HFFc6 (cell line): ENCODE measurements at regions not wholly inside any gene's neighbourhood (a gene's known extent, or its start where the extent isn't known, plus 50 kb on each side); places are given as distances from the start of the nearest gene placed in this dataset.

Experiments
- DNase-seq: peaks from one replicate; pipeline ENCODE4 v3.0.0-alpha.2; 2018
- H3K27ac Mint-ChIP-seq: 2 replicates; pipeline ENCODE4 v1.8.0; 2020; ENCODE audit warnings: mild to moderate bottlenecking, mixed read lengths
- H3K27me3 Mint-ChIP-seq: 2 replicates; pipeline ENCODE4 v1.8.0; 2021; ENCODE audit warnings: mild to moderate bottlenecking, moderate library complexity, mixed read lengths; ENCODE audit not compliant: insufficient read depth
- H3K36me3 Mint-ChIP-seq: 2 replicates; pipeline ENCODE4 v1.8.0; 2021; ENCODE audit warnings: low read depth, mixed read lengths
- H3K4me1 Mint-ChIP-seq: 2 replicates; pipeline ENCODE4 v1.8.0; 2020; ENCODE audit warnings: low read depth, mixed read lengths
- H3K4me3 Mint-ChIP-seq: 2 replicates; pipeline ENCODE4 v1.8.0; 2020; ENCODE audit warnings: mild to moderate bottlenecking, moderate library complexity, mixed read lengths
- H3K9me3 Mint-ChIP-seq: 2 replicates; pipeline ENCODE4 v1.8.0; 2020; ENCODE audit warnings: mild to moderate bottlenecking, mixed read lengths
- TF ChIP-seq, protein P1 (sequence below): fragments of 200-600 bp; sonication (generic); IDR thresholded peaks from 2 replicates; pipeline ENCODE4 v1.5.0; 2021; ENCODE audit warnings: antibody characterized with exemption, mild to moderate bottlenecking

DNA sequence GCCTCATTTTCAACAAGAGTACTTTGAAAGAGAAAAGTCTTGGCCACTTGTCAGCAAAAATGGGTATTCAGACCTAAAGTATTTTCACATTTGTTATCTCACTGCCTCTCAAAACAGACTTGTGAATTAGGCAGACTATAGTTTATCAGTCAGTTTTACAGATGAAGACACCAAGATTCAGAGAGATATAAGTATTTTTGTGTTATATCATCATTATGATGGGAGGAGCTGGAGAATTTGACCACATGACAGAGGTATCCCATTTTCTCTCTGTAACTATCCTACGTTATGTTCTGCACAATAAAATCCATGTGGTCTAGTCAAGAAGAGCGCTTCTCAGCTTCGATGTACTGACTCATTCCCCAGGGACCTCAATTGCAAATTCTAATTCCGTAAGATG lies 213.7 kb downstream of the MYCN start:
- H3K4me3 Mint-ChIP-seq: no peak overlapping the region
- H3K9me3 Mint-ChIP-seq: peaks cover 37% of the 10 kb centered on the region
- H3K4me1 Mint-ChIP-seq: no peaks in the 10 kb centered on the region
- DNase-seq: no peak
- no peak overlapping the region for H3K27ac Mint-ChIP-seq
- H3K36me3 Mint-ChIP-seq: no peaks in the 10 kb centered on the region
- H3K27me3 Mint-ChIP-seq: no peaks in the 10 kb centered on the region; the same call in 1 of the 2 replicates
- TF ChIP-seq, protein P1, sequence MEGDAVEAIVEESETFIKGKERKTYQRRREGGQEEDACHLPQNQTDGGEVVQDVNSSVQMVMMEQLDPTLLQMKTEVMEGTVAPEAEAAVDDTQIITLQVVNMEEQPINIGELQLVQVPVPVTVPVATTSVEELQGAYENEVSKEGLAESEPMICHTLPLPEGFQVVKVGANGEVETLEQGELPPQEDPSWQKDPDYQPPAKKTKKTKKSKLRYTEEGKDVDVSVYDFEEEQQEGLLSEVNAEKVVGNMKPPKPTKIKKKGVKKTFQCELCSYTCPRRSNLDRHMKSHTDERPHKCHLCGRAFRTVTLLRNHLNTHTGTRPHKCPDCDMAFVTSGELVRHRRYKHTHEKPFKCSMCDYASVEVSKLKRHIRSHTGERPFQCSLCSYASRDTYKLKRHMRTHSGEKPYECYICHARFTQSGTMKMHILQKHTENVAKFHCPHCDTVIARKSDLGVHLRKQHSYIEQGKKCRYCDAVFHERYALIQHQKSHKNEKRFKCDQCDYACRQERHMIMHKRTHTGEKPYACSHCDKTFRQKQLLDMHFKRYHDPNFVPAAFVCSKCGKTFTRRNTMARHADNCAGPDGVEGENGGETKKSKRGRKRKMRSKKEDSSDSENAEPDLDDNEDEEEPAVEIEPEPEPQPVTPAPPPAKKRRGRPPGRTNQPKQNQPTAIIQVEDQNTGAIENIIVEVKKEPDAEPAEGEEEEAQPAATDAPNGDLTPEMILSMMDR: no peak

DNA sequence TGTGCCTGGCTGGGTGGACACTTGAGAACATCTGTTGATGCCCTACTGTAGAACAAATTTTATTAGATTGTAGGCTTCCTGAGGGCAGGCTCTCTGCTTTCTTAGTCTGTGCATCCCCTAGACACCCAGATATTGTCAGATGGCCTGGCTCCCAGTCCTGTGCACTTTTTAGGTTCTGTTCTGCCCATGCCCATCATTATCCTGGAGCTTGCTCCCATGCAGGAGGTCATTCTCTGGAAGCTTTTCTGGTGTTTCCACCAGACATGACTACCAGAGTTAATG lies 213.3 kb downstream of the MYCN start:
- Mint-ChIP-seq H3K27me3 (no peaks in the 10 kb centered on the region; the same call in 1 of the 2 replicates), H3K27ac (no peak overlapping the region)

DNA sequence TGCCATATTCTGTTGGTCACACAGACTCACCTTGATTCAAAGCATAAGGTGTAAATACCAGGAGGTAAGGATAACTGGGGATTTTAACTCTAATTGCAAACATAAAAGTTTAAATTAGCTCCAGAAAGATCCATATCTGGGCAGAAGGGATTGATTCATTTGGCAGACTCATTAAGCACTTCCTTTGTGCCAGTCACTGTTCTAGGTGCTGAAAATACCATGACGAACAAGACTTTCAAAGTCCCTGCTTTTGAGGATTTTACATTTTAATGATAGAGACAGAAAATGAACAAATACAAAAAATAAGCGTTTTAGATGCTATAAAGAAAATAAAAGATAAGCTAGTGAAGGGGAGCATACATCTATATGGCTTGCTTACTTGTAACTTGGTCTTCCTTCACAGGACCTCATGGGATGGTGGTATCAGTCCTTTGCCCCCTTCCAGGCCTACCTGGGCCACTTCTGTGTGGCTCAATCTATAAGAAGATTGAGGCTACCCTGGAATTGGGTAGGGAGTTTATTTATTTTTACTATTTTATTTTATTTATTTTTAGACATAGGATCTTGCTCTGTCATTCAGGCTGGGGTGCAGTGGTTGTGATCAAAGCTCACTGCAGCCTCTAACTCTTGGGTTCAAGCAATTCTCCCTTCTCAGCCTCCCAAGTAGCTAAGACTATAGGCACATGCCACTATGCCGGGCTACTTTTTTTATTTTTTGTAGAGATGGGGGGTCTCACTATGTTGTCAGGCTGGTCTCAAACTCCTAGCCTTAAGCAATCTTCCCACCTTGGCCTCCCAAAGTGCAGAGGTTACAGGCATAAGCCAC lies 212.8 kb downstream of the MYCN start:
- no peaks in the 10 kb centered on the region for H3K4me1 Mint-ChIP-seq
- H3K27me3 Mint-ChIP-seq: no peaks in the 10 kb centered on the region; the same call in 1 of the 2 replicates
- H3K9me3 Mint-ChIP-seq: peaks cover 36% of the 10 kb centered on the region
- TF ChIP-seq, protein P1: no peak
- no peak overlapping the region for H3K27ac Mint-ChIP-seq
- H3K4me3 Mint-ChIP-seq: no peak overlapping the region
- H3K36me3 Mint-ChIP-seq: no peaks in the 10 kb centered on the region
- DNase-seq: no peak

More for the DNA sequence above, 213.3 kb downstream of the MYCN start:
- H3K9me3 Mint-ChIP-seq: peaks cover 37% of the 10 kb centered on the region
- no peaks in the 10 kb centered on the region for H3K4me1 Mint-ChIP-seq
- DNase-seq: no peak
- no peaks in the 10 kb centered on the region for H3K36me3 Mint-ChIP-seq
- TF ChIP-seq, protein P1: no peak
- no peak overlapping the region for H3K4me3 Mint-ChIP-seq

DNA sequence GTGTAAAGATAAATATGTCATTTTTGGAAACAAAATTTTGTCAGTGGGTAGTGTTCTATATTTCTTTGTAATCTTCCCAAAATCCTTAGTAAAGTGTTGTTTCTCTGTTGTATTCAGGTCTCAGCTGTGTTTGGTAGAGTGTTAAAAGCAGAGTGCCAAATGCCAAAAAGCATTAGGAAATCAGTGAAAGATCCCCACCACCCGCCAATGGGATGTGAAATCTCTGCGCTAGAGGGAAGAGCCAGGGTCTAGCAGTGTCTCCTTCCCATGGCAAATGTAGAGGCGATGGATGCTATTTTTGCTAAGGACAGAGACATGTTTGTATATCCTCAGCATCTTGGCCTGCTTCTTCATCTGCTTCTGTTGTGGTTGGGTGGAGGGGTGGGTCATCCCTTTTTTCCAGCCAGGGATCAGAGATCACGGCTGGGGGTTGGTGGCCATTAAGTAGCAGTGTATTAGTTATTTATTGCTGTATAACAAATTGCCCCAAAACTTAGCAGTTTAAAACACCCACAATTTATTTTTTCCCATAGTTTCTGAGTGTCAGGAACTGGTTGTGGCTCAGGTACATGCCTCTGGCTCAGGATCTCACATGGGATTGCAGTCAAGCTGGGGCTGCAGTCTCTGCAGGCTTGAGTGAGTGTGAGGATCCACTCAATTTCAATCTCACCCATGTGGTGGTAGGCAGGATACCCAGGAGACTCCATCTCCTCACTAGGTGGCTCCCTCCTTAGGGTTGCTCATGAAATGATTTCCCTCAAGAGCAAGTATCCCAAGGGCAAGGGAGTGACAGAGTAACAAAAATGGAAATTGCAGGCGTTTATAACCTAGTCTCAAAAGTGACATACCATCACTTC lies 211.9 kb downstream of the MYCN start:
- Mint-ChIP-seq H3K9me3 (peaks cover 32% of the 10 kb centered on the region), H3K27me3 (no peaks in the 10 kb centered on the region; the same call in 1 of the 2 replicates)

DNA sequence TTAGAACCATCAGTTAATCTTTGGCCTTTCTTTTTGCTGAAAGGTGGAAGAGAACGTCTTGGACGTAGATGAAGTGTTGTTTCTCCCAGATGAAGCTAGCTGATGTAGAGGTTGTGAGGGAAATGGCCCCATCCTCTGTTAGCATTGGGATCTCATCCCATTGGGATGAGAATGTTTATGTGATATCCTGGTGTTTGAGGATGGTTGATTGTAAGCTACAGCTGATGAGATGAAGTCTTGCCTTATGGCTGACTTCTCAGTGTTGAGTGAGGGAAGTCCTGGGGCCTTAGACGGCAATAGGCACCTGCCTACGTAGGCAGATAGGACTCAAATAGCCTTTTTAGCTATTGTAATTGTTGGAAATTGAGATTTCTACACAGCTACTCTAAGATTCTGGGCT lies 211.3 kb downstream of the MYCN start:
- no peak for DNase-seq
- no peaks in the 10 kb centered on the region for H3K36me3 Mint-ChIP-seq
- no peaks in the 10 kb centered on the region for H3K4me1 Mint-ChIP-seq
- no peak overlapping the region for H3K27ac Mint-ChIP-seq
- peaks cover 32% of the 10 kb centered on the region for H3K9me3 Mint-ChIP-seq
- no peak overlapping the region for H3K4me3 Mint-ChIP-seq
- TF ChIP-seq, protein P1: no peak
- H3K27me3 Mint-ChIP-seq: no peaks in the 10 kb centered on the region; the same call in 1 of the 2 replicates

More for the DNA sequence above, 211.9 kb downstream of the MYCN start:
- no peaks in the 10 kb centered on the region for H3K4me1 Mint-ChIP-seq
- no peak overlapping the region for H3K4me3 Mint-ChIP-seq
- no peak for DNase-seq
- no peak overlapping the region for H3K27ac Mint-ChIP-seq
- H3K36me3 Mint-ChIP-seq: no peaks in the 10 kb centered on the region
- TF ChIP-seq, protein P1: no peak
